Keratinocyte (primary cell): ENCODE measurements at regions not wholly inside any gene's neighbourhood (a gene's known extent, or its start where the extent isn't known, plus 50 kb on each side); places are given as distances from the start of the nearest gene placed in this dataset.

Experiments used
- CTCF ChIP-seq, 3 experiments: IDR thresholded peaks in 1 of 3; conservative IDR thresholded peaks in 1 of 3; optimal IDR thresholded peaks in 1 of 3; 2 replicates in 2 of 3; 3 replicates in 1 of 3; pipeline versions ENCODE3 to v1.5.1; 2011; ENCODE audit warnings: low read length in 3 of 3, mild to moderate bottlenecking in 3 of 3, moderate library complexity in 2 of 3, control low read depth in 1 of 3, inconsistent platforms in 1 of 3; ENCODE audit not compliant: insufficient read depth in 2 of 3; ENCODE audit errors: extremely low read depth in 1 of 3
- EZH2 ChIP-seq: IDR thresholded peaks from one replicate; pipeline ENCODE4 v1.6.1; 2012; ENCODE audit warnings: inconsistent platforms, mild to moderate bottlenecking, low read length, moderate library complexity

GRCh38 chr1:56069824-56070223 lies 509.5 kb downstream of the PLPP3 start:
- TF ChIP-seq CTCF (optimal IDR thresholded peaks at IDR 0.05 in 1 of 3, IDR thresholded peaks at IDR 0.05 in 1 of 3, conservative IDR thresholded peaks at IDR 0.05 in 1 of 3; ENCODE audit: extremely low read depth in 1 of 3, insufficient read depth in 2 of 3, low read length in 3 of 3) (no peak), EZH2 (no peak)
